Body of pancreas (tissue), 4 donors: ENCODE measurements at regions not wholly inside any gene's neighbourhood (a gene's known extent, or its start where the extent isn't known, plus 50 kb on each side); places are given as distances from the start of the nearest gene placed in this dataset.

Experiments used
- ATAC-seq: fragments of 150-250 bp; one replicate; pipeline ENCODE4 v1.9.1; 2016
- DNase-seq, 4 donors: peaks; one replicate each; pipeline ENCODE4 v3.0.0-alpha.2; 2019
- H3K27ac ChIP-seq, 4 donors: fragments of 200-600 bp; sonication (generic); 1 replicate in 3 of 4; 2 replicates in 1 of 4; pipeline versions ENCODE4 v1.5.1 to v1.6.1; 2016 to 2019; ENCODE audit warnings: mild to moderate bottlenecking in 1 of 4, mixed read lengths in 1 of 4, moderate library complexity in 1 of 4
- H3K27me3 ChIP-seq, 2 donors: fragments of 200-600 bp; sonication (generic); one replicate each; pipeline ENCODE4 v1.6.0; 2016; ENCODE audit warnings: mild to moderate bottlenecking in 1 of 2
- H3K36me3 ChIP-seq, 2 donors: fragments of 200-600 bp; sonication (generic); replicated peaks in 1 of 2; 2 replicates each; pipeline ENCODE4 v1.5.1; 2016; ENCODE audit warnings: low read depth in 2 of 2; ENCODE audit not compliant: insufficient read depth in 1 of 2
- H3K4me1 ChIP-seq: fragments of 200-600 bp; sonication (generic); one replicate; pipeline ENCODE4 v1.6.0; 2016
- H3K4me3 ChIP-seq, 2 donors: fragments of 200-600 bp; sonication (generic); 1 replicate in 1 of 2; 2 replicates in 1 of 2; pipeline ENCODE4 v1.5.1; 2016 to 2019
- H3K9me3 ChIP-seq, 3 donors: fragments of 200-600 bp; sonication (generic); 1 replicate in 2 of 3; 2 replicates in 1 of 3; pipeline ENCODE4 v1.5.1; 2016
- CTCF ChIP-seq, 7 experiments: fragments of 450-650 bp in 4 of 7; fragments of 200-600 bp in 3 of 7; sonication (generic) in 3 of 7; IDR thresholded peaks; one replicate each; pipeline ENCODE4 v1.5.1; 2016 to 2019; ENCODE audit warnings: antibody characterized with exemption in 7 of 7
- POLR2A ChIP-seq, 3 donors: fragments of 450-650 bp; IDR thresholded peaks; one replicate each; pipeline ENCODE4 v1.6.1; 2016; ENCODE audit warnings: antibody characterized with exemption in 3 of 3, mild to moderate bottlenecking in 2 of 3
- WGBS, 2 donors: methylation state at CpG; one replicate each; pipeline ENCODE4 v1.1.5; 2017; 5-methylcytosine and 5-hydroxymethylcytosine counted together
- intact Hi-C: fragments of 100-400 bp; cut with DNase I; formaldehyde crosslinking; loops from one replicate; pipeline ENCODE4 v1.15.1; 2023

- H3K27ac ChIP-seq, result peak overlapping the region in 1 of 4 donors; percentile 51
- intact Hi-C loops, result no loop called here
- no peaks in the 10 kb centered on the region for H3K36me3 ChIP-seq
- H3K27me3 ChIP-seq, result no peaks in the 10 kb centered on the region
- DNase-seq (peak in 1 of 4 donors; percentile 47), ATAC-seq (peak; percentile 71)
- TF ChIP-seq CTCF (IDR thresholded peaks at IDR 0.05) (no peak), POLR2A (IDR thresholded peaks at IDR 0.05) (no peak)
- WGBS, 2 donors, result 28 to 33% methylated on average over 6 of the region's 6 CpGs
- no peaks in the 10 kb centered on the region for H3K9me3 ChIP-seq
- no peak overlapping the region for H3K4me3 ChIP-seq
- peaks cover 11% of the 10 kb centered on the region for H3K4me1 ChIP-seq
Observed at GRCh38 chr3:171967137-171967783, 72.1 kb upstream of the FNDC3B start.

DNA sequence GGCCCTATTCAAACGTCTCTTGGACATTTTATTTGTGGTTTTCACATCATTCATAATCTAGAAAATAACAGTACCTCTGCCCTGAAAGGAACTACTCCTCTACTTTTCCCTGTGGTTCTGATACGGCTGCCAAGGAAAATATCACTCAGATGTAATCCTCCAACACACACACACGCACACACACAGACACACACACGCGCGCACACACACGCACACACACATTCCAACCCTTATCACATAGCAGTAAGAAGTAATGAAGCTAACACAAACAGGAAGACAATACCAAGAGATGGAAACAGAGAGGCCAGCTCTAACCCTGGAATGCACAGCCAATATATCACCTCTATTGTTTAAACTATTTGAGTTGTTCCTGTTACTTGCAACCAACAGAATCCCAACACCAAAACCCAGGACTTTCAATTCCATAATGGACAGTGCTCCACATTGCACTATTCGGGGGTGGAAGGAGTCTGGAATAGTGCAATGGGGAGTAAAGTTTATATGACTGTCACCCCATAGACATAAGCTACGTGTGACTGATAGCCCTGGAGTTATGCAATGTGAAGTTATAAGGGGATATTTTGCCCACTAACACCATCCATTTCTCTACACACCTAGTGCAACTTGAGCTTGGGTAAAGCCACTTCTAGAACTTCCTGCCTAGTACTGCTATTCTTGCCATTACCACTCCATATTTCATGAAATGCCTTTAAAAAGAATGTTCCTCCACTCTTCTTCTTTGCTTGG, 71.3 kb upstream of the FNDC3B start:
- H3K4me3 ChIP-seq, result no peak overlapping the region
- intact Hi-C loops, result no loop called here
- TF ChIP-seq POLR2A (IDR thresholded peaks at IDR 0.05) (no peak), CTCF (IDR thresholded peaks at IDR 0.05) (no peak)
- WGBS, 2 donors, result 57 to 85% methylated on average over 9 of the region's 9 CpGs
- H3K27me3 ChIP-seq, result no peaks in the 10 kb centered on the region
- no peaks in the 10 kb centered on the region for H3K36me3 ChIP-seq
- DNase-seq, result no peak
- no peaks in the 10 kb centered on the region for H3K9me3 ChIP-seq
- no peak for ATAC-seq
- H3K27ac ChIP-seq, result no peak overlapping the region
- H3K4me1 ChIP-seq, result peaks cover 11% of the 10 kb centered on the region

DNA sequence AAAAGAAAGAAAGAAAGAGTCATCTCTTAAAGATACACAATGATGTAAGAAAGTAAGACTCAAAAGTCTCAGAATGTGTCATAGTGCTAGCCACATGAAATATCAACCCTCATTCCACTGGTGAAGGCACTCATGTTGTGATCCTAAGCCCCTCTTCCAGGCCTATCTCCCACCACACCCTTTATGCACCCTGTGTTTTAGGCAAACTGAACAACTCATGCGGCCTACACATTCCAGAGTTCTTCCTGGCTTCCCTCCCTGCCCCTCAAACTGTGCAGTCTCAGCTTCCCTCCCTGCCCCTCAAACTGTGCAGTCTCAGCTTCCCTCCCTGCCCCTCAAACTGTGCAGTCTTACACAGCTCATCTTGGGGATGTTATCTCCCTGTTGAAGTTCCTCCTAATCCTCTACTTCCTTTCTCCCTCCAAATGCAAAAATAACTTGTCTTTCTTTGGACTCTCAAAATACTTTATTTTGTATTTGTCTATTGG, 69.0 kb upstream of the FNDC3B start:
- Histone ChIP-seq H3K36me3 (no peaks in the 10 kb centered on the region), H3K9me3 (no peaks in the 10 kb centered on the region), H3K4me3 (no peak overlapping the region), H3K27me3 (no peaks in the 10 kb centered on the region), H3K27ac (no peak overlapping the region), H3K4me1 (peaks cover 11% of the 10 kb centered on the region)
- no peak for DNase-seq
- no peak for ATAC-seq
- WGBS, 2 donors, result 71 to 85% methylated on average over 1 of the region's 1 CpG
- intact Hi-C loops, result no loop called here
- TF ChIP-seq CTCF (IDR thresholded peaks at IDR 0.05) (no peak), POLR2A (IDR thresholded peaks at IDR 0.05) (no peak)

DNA sequence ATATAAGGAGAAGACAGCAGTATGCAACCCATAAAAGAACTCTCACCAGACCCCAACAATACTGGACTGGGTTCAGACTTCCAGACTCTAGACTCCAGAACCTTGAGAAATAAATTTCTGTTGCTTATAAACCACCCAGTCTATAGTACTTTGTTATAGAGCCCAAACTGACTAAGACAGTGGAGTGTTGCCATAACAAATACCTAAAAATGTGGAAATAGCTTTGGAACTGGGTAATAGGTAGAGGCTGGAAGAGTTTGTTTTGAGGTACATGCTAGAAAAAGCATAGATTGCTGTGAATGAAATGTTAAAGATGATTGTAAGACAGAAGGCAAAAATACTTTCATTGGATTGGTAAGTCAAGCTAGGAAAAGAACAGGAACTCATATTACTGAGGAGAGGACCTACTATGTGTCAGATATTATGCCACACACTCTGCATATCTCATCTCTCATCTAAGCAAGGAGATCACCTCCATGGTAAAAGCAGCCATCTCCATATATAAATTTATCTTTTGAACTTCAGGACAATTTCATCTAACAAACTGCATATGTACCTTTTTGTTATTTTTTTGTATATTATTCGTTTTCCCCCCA, 67.4 kb upstream of the FNDC3B start:
- intact Hi-C loops, result no loop called here
- DNase-seq (no peak), ATAC-seq (no peak)
- H3K4me1 ChIP-seq, result peaks cover 10% of the 10 kb centered on the region
- H3K4me3 ChIP-seq, result no peak overlapping the region
- TF ChIP-seq POLR2A (IDR thresholded peaks at IDR 0.05) (no peak), CTCF (IDR thresholded peaks at IDR 0.05) (no peak)
- no peak overlapping the region for H3K27ac ChIP-seq
- WGBS, 2 donors, result 50 to 54% methylated on average over 1 of the region's 1 CpG
- H3K27me3 ChIP-seq, result no peaks in the 10 kb centered on the region
- H3K36me3 ChIP-seq, result no peaks in the 10 kb centered on the region
- H3K9me3 ChIP-seq, result no peaks in the 10 kb centered on the region
